ENCODE measurements at regions not wholly inside any gene's neighbourhood (a gene's known extent, or its start where the extent isn't known, plus 50 kb on each side); places are given as distances from the start of the nearest gene placed in this dataset.

GRCh38 chrX:150143721-150144440 is 205.6 kb upstream of the EOLA2 start:
- no peak for DNase-seq

- DNase-seq, result peak; percentile 4
These were observed 208.1 kb upstream of the EOLA2 start for GRCh38 chrX:150146271-150146896.

- DNase-seq, result no peak
These were observed 210.7 kb upstream of the EOLA2 start for GRCh38 chrX:150148749-150149672.

- no peak for DNase-seq
These were observed 211.9 kb upstream of the EOLA2 start for GRCh38 chrX:150150076-150150779.

GRCh38 chrX:150150780-150151125 is 212.4 kb upstream of the MAMLD1 start:
- DNase-seq, result no peak

GRCh38 chrX:150152036-150152435 is 211.1 kb upstream of the MAMLD1 start:
- no peak for DNase-seq

- DNase-seq, result no peak
These were observed 210.6 kb upstream of the MAMLD1 start for GRCh38 chrX:150152546-150152945.

GRCh38 chrX:150155436-150156035 is 207.6 kb upstream of the MAMLD1 start:
- DNase-seq, result no peak

GRCh38 chrX:150156615-150157014 is 206.5 kb upstream of the MAMLD1 start:
- no peak for DNase-seq

- no peak for DNase-seq
These were observed 205.8 kb upstream of the MAMLD1 start for GRCh38 chrX:150157291-150157690.

- DNase-seq, result no peak
These were observed 204.4 kb upstream of the MAMLD1 start for GRCh38 chrX:150158554-150159332.

- no peak for DNase-seq
These were observed 203.6 kb upstream of the MAMLD1 start for GRCh38 chrX:150159537-150159936.

GRCh38 chrX:150160656-150161055 is 202.5 kb upstream of the MAMLD1 start:
- DNase-seq, result no peak

- no peak for DNase-seq
These were observed 201.9 kb upstream of the MAMLD1 start for GRCh38 chrX:150161193-150161592.

- no peak for DNase-seq
These were observed 201.0 kb upstream of the MAMLD1 start for GRCh38 chrX:150162141-150162540.

- no peak for DNase-seq
These were observed 199.7 kb upstream of the MAMLD1 start for GRCh38 chrX:150163221-150163930.

- DNase-seq, result no peak
These were observed 199.0 kb upstream of the MAMLD1 start for GRCh38 chrX:150163956-150164726.

GRCh38 chrX:150164971-150165600 is 198.0 kb upstream of the MAMLD1 start:
- DNase-seq, result no peak

GRCh38 chrX:150165776-150166610 is 197.1 kb upstream of the MAMLD1 start:
- no peak for DNase-seq
